ENCODE measurements at regions not wholly inside any gene's neighbourhood (a gene's known extent, or its start where the extent isn't known, plus 50 kb on each side); places are given as distances from the start of the nearest gene placed in this dataset.

- TF ChIP-seq, protein P1, sequence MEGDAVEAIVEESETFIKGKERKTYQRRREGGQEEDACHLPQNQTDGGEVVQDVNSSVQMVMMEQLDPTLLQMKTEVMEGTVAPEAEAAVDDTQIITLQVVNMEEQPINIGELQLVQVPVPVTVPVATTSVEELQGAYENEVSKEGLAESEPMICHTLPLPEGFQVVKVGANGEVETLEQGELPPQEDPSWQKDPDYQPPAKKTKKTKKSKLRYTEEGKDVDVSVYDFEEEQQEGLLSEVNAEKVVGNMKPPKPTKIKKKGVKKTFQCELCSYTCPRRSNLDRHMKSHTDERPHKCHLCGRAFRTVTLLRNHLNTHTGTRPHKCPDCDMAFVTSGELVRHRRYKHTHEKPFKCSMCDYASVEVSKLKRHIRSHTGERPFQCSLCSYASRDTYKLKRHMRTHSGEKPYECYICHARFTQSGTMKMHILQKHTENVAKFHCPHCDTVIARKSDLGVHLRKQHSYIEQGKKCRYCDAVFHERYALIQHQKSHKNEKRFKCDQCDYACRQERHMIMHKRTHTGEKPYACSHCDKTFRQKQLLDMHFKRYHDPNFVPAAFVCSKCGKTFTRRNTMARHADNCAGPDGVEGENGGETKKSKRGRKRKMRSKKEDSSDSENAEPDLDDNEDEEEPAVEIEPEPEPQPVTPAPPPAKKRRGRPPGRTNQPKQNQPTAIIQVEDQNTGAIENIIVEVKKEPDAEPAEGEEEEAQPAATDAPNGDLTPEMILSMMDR (conservative IDR thresholded peaks at IDR 0.05; ENCODE audit: low read depth, low read length) = no peak
- TF ChIP-seq EZH2phosphoT487 (IDR thresholded peaks at IDR 0.05; ENCODE audit: borderline replicate concordance, low read length) (no peak), EZH2 (IDR thresholded peaks at IDR 0.05; ENCODE audit: low read length, unreplicated experiment) (no peak)
These were observed 82.9 kb downstream of the SLITRK5 start for GRCh38 chr13:87754097-87754496.
